Body of pancreas (tissue), 4 donors: ENCODE measurements at regions not wholly inside any gene's neighbourhood (a gene's known extent, or its start where the extent isn't known, plus 50 kb on each side); places are given as distances from the start of the nearest gene placed in this dataset.

Experiments
- CTCF ChIP-seq, 7 experiments: fragments of 450-650 bp in 4 of 7; fragments of 200-600 bp in 3 of 7; sonication (generic) in 3 of 7; IDR thresholded peaks; one replicate each; pipeline ENCODE4 v1.5.1; 2016 to 2019; ENCODE audit warnings: antibody characterized with exemption in 7 of 7
- POLR2A ChIP-seq, 3 donors: fragments of 450-650 bp; IDR thresholded peaks; one replicate each; pipeline ENCODE4 v1.6.1; 2016; ENCODE audit warnings: antibody characterized with exemption in 3 of 3, mild to moderate bottlenecking in 2 of 3

- no peak for TF ChIP-seq POLR2A (IDR thresholded peaks at IDR 0.05)
- no peak for TF ChIP-seq CTCF (IDR thresholded peaks at IDR 0.05)
These were observed 171.9 kb upstream of the SPOCK3 start for GRCh38 chr4:167406181-167406580.
